ENCODE measurements at regions not wholly inside any gene's neighbourhood (a gene's known extent, or its start where the extent isn't known, plus 50 kb on each side); places are given as distances from the start of the nearest gene placed in this dataset.
A peak's percentile ranks its signal among the peaks of the same experiment; 100 is the strongest.
"Not testable (repeated sequence)": the region's sequence is repeated elsewhere in the genome, so short reads cannot be mapped to it uniquely, and the experiment has no call there.

DNA sequence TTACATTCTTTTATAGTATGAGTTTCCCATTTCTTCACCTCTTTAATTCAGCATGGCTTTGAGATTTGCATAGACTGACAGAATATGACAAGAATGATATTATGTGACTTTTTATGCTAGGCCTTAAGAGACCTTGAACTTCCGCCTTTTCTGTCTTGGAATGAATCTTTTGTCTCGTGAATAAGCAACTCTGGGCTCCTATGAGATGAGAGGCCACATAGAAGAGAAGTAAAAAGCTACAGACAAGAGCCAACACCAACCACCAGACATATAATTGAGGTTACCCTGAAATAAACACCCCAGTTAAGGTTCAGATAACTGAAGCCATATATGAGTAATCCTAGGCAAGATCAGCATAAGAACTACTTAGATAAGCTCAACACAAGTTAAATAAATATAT, 600.8 kb downstream of the MEI4 start:
- Histone ChIP-seq H2AFZ (ENCODE audit: low read depth) (no peak overlapping the region), H4K20me1 (ENCODE audit: insufficient read depth) (no peaks in the 10 kb centered on the region), H3K27me3 (ENCODE audit: insufficient read depth, low read depth) (no peaks in the 10 kb centered on the region), H3K4me1 (ENCODE audit: low read depth, poor library complexity, severe bottlenecking) (no peaks in the 10 kb centered on the region), H3K79me2 (ENCODE audit: insufficient read depth, low read depth) (no peaks in the 10 kb centered on the region), H3K4me3 (IDR thresholded peaks at IDR 0.05; ENCODE audit: insufficient read depth, low read depth, low read length) (no peak overlapping the region), H3K27ac (no peak overlapping the region), H3K36me3 (ENCODE audit: insufficient read depth) (no peaks in the 10 kb centered on the region), H3K4me2 (no peak overlapping the region), H3K9ac (no peak overlapping the region)
- TF ChIP-seq, protein P1, sequence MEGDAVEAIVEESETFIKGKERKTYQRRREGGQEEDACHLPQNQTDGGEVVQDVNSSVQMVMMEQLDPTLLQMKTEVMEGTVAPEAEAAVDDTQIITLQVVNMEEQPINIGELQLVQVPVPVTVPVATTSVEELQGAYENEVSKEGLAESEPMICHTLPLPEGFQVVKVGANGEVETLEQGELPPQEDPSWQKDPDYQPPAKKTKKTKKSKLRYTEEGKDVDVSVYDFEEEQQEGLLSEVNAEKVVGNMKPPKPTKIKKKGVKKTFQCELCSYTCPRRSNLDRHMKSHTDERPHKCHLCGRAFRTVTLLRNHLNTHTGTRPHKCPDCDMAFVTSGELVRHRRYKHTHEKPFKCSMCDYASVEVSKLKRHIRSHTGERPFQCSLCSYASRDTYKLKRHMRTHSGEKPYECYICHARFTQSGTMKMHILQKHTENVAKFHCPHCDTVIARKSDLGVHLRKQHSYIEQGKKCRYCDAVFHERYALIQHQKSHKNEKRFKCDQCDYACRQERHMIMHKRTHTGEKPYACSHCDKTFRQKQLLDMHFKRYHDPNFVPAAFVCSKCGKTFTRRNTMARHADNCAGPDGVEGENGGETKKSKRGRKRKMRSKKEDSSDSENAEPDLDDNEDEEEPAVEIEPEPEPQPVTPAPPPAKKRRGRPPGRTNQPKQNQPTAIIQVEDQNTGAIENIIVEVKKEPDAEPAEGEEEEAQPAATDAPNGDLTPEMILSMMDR (conservative IDR thresholded peaks at IDR 0.05; ENCODE audit: low read depth, low read length) = no peak

- Histone ChIP-seq H3K36me3 (ENCODE audit: insufficient read depth) (no peaks in the 10 kb centered on the region), H3K4me1 (ENCODE audit: low read depth, poor library complexity, severe bottlenecking) (no peaks in the 10 kb centered on the region), H3K9ac (no peak overlapping the region), H4K20me1 (ENCODE audit: insufficient read depth) (no peaks in the 10 kb centered on the region), H2AFZ (ENCODE audit: low read depth) (no peak overlapping the region), H3K27me3 (ENCODE audit: insufficient read depth, low read depth) (no peaks in the 10 kb centered on the region), H3K79me2 (ENCODE audit: insufficient read depth, low read depth) (no peaks in the 10 kb centered on the region), H3K27ac (no peak overlapping the region), H3K4me2 (no peak overlapping the region), H3K4me3 (IDR thresholded peaks at IDR 0.05; ENCODE audit: insufficient read depth, low read depth, low read length) (no peak overlapping the region)
- TF ChIP-seq, protein P1 (conservative IDR thresholded peaks at IDR 0.05; ENCODE audit: low read depth, low read length) = no peak
Observed at GRCh38 chr6:78259935-78260334, 607.1 kb downstream of the MEI4 start.

DNA sequence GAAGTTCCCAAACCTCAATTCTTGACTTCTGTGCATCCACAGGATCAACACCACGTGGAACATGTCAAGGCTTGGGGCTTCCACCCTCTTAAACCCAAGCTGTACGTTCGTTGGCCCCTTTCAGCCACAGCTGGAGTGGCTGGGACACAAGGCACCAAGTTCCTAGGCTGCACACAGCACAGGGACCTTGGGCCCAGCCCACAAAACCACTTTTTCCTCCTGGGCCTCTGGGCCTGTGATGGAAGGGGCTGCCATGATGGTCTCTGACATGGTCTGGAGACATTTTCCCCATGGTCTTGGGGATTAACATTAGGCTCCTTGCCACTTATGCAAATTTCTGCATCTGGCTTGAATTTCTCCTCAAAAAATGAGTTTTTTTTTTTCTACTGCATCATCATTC, 606.9 kb upstream of the IRAK1BP1 start:
- H3K4me1 ChIP-seq (ENCODE audit: low read depth, poor library complexity, severe bottlenecking); H3K4me3 ChIP-seq (IDR thresholded peaks at IDR 0.05; ENCODE audit: insufficient read depth, low read depth, low read length); H3K79me2 ChIP-seq (ENCODE audit: insufficient read depth, low read depth); H3K36me3 ChIP-seq (ENCODE audit: insufficient read depth); H2AFZ ChIP-seq (ENCODE audit: low read depth); H3K27ac ChIP-seq; H4K20me1 ChIP-seq (ENCODE audit: insufficient read depth); H3K4me2 ChIP-seq; H3K27me3 ChIP-seq (ENCODE audit: insufficient read depth, low read depth); H3K9ac ChIP-seq: not testable (repeated sequence)

DNA sequence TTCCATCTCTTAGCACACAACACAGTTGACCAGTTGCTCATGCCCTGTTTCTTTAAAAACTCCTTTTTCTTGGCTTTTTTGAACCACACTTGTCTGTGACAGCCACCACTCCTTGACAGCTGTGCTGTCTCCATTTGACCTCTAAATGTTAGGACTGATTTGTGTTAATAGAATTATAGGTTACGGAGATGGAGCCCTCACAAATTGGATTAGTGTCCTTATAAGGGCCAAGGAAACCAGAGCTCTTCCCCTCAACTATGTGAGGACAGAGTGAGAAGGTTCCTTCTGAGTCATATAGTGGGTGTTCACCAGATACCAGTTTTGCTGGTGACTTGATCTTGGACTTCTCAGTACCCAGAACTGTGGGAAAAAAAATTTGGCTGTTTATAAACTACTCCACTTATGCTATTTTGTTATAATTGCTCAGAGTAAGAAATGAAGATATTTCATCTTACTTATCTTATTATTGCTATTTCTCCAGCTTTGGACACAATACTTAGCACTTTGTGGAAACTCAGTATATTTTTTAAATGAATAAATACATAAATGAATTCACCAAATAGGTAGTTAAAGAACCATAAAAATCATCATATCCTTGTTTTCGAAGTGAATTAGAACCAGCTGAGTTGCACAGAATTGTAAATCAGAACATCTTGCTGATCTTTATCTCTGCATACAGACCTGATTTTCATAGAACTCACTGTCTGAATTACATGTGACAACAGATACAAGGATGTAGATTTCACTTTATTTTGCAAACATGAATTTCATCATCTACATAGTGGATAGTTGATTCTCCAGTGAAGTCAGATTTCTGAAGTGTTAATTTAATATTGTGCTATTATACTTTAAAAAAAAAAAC, 598.5 kb upstream of the IRAK1BP1 start:
- Histone ChIP-seq H3K4me1 (ENCODE audit: low read depth, poor library complexity, severe bottlenecking) (no peaks in the 10 kb centered on the region), H3K27me3 (ENCODE audit: insufficient read depth, low read depth) (no peaks in the 10 kb centered on the region), H3K27ac (no peak overlapping the region), H3K79me2 (ENCODE audit: insufficient read depth, low read depth) (no peaks in the 10 kb centered on the region), H3K4me2 (no peak overlapping the region), H3K36me3 (ENCODE audit: insufficient read depth) (no peaks in the 10 kb centered on the region), H3K9ac (no peak overlapping the region), H4K20me1 (ENCODE audit: insufficient read depth) (no peaks in the 10 kb centered on the region), H2AFZ (ENCODE audit: low read depth) (no peak overlapping the region), H3K4me3 (IDR thresholded peaks at IDR 0.05; ENCODE audit: insufficient read depth, low read depth, low read length) (no peak overlapping the region)
- TF ChIP-seq, protein P1 (conservative IDR thresholded peaks at IDR 0.05; ENCODE audit: low read depth, low read length) = no peak

- Histone ChIP-seq H3K27ac (peak overlapping the region; percentile 36; the same call in 1 of the 2 replicates), H3K4me1 (ENCODE audit: low read depth, poor library complexity, severe bottlenecking) (peaks cover 39% of the 10 kb centered on the region), H3K79me2 (ENCODE audit: insufficient read depth, low read depth) (no peaks in the 10 kb centered on the region), H4K20me1 (ENCODE audit: insufficient read depth) (no peaks in the 10 kb centered on the region), H3K4me3 (IDR thresholded peaks at IDR 0.05; ENCODE audit: insufficient read depth, low read depth, low read length) (no peak overlapping the region), H2AFZ (ENCODE audit: low read depth) (peak overlapping the region; percentile 22; the same call in 1 of the 2 replicates), H3K36me3 (ENCODE audit: insufficient read depth) (no peaks in the 10 kb centered on the region), H3K27me3 (ENCODE audit: insufficient read depth, low read depth) (no peaks in the 10 kb centered on the region), H3K9ac (no peak overlapping the region), H3K4me2 (peak overlapping the region; percentile 61)
- TF ChIP-seq, protein P1 (conservative IDR thresholded peaks at IDR 0.05; ENCODE audit: low read depth, low read length) = no peak
Observed at GRCh38 chr6:78300885-78301284, 566.5 kb upstream of the IRAK1BP1 start.

Measured in KMS-11 (cell line).